ENCODE measurements at regions not wholly inside any gene's neighbourhood (a gene's known extent, or its start where the extent isn't known, plus 50 kb on each side); places are given as distances from the start of the nearest gene placed in this dataset.

DNA sequence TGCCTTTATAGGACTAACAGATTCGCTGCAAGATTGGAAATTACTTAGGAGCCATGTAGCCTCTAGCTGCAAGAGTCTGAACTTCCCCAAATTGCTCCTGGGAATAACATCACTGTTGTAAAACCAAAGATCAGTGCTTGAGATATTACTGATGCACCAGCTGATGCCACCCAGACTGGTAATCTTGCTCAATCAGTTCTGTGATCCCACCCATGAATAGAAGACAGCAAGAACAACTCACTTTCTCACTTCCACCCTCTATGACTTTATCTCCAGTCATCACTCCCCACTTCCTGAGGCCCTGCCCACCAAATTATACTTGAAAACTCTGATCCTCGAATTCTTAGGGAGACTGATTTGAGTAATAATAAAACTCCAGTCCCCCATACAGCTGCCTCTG, 1011.1 kb downstream of the PLA2G4A start:
- Histone ChIP-seq H2AFZ (ENCODE audit: low read length) (no peak overlapping the region), H3K27ac (ENCODE audit: low read length) (no peak overlapping the region), H3K9me3 (replicated peaks; ENCODE audit: insufficient read depth, low read length) (no peaks in the 10 kb centered on the region), H3K36me3 (replicated peaks; ENCODE audit: insufficient read depth, low read length) (no peaks in the 10 kb centered on the region), H3K27me3 (replicated peaks; ENCODE audit: insufficient read depth, low read length) (no peaks in the 10 kb centered on the region), H3K4me1 (ENCODE audit: low read length) (no peaks in the 10 kb centered on the region), H3F3A (ENCODE audit: insufficient read depth, low read length) (no peaks in the 10 kb centered on the region), H4K20me1 (ENCODE audit: insufficient read depth, low read length) (no peaks in the 10 kb centered on the region), H3K79me2 (ENCODE audit: low read length) (no peaks in the 10 kb centered on the region), H3K9me2 (replicated peaks; ENCODE audit: insufficient read depth, low read length) (no peaks in the 10 kb centered on the region), H3K9ac (ENCODE audit: low read length) (no peak overlapping the region), H3K4me2 (ENCODE audit: low read depth, low read length) (no peak overlapping the region), H3K4me3 (ENCODE audit: low read length) (no peak overlapping the region)
- DNase-seq: no peak
- TF ChIP-seq EZH2 (optimal IDR thresholded peaks at IDR 0.05; ENCODE audit: low read depth, low read length) (no peak), CTCF (IDR thresholded peaks at IDR 0.05; ENCODE audit: low read length) (no peak), EZH2phosphoT487 (IDR thresholded peaks at IDR 0.05; ENCODE audit: low read length) (no peak)

DNA sequence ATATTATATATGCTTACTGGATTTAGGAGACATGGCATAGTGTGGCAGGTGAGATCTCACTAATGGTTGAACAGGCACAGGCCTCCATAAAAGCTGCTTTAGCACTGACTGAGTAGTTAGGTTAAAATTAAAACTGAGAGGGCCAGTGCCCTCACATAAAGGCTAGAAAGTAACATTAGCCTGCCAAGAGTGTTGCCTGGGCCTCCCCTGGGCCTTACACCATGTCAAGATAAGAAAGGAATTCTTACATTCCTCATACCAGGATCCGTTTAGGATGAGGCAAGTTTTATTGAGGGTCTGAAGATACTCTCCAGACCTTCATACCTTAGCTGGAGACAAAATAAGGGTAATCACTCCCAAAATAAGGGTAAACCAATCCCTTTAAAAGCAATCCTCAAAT, 1011.8 kb downstream of the PLA2G4A start:
- Histone ChIP-seq H2AFZ (ENCODE audit: low read length) (no peak overlapping the region), H3K9me2 (replicated peaks; ENCODE audit: insufficient read depth, low read length) (no peaks in the 10 kb centered on the region), H3K27me3 (replicated peaks; ENCODE audit: insufficient read depth, low read length) (no peaks in the 10 kb centered on the region), H3K4me2 (ENCODE audit: low read depth, low read length) (no peak overlapping the region), H3K9ac (ENCODE audit: low read length) (no peak overlapping the region), H3K4me1 (ENCODE audit: low read length) (no peaks in the 10 kb centered on the region), H3K4me3 (ENCODE audit: low read length) (no peak overlapping the region), H3K9me3 (replicated peaks; ENCODE audit: insufficient read depth, low read length) (no peaks in the 10 kb centered on the region), H3F3A (ENCODE audit: insufficient read depth, low read length) (no peaks in the 10 kb centered on the region), H3K36me3 (replicated peaks; ENCODE audit: insufficient read depth, low read length) (no peaks in the 10 kb centered on the region), H4K20me1 (ENCODE audit: insufficient read depth, low read length) (no peaks in the 10 kb centered on the region), H3K27ac (ENCODE audit: low read length) (no peak overlapping the region), H3K79me2 (ENCODE audit: low read length) (no peaks in the 10 kb centered on the region)
- no peak for TF ChIP-seq EZH2 (optimal IDR thresholded peaks at IDR 0.05; ENCODE audit: low read depth, low read length)
- TF ChIP-seq EZH2phosphoT487 (IDR thresholded peaks at IDR 0.05; ENCODE audit: low read length): no peak
- no peak for TF ChIP-seq CTCF (IDR thresholded peaks at IDR 0.05; ENCODE audit: low read length)
- no peak for DNase-seq

DNA sequence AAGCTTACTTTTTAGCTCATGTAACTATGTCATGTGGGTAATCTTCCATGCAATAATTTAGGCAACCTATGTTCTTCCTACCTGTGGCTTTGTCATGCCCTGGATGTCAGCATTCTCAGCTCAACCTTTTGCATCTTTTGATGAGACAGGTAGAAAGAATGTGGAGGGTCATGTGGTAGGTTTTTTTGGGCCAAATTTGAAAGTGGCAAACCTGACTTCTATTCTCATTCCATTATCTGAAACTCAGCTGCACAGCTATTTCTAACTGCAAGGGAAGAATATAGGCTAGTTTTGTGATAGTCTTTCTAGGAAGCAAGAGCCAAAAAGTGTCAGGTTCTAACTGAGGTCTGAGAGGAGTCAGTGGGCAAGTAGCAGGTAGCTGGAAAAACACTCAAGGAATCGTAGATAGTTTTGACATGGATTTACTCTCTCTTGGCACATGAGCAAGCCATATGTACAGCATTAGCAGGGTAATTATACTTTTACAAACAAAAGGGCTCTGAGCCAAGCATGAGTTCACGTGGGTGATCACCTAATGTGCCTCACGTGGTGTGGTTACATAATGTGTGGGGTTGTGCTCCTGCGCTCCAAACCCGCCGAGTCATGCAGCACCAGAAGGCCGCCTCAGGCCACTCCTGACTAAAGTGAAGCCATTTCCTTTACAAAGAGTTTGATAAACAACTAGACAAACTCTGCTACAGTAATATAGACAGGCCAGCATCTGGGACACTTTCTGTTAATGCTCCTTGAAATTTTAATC, 1013.8 kb downstream of the PLA2G4A start:
- Histone ChIP-seq H3F3A (ENCODE audit: insufficient read depth, low read length) (no peaks in the 10 kb centered on the region), H3K36me3 (replicated peaks; ENCODE audit: insufficient read depth, low read length) (no peaks in the 10 kb centered on the region), H3K9me2 (replicated peaks; ENCODE audit: insufficient read depth, low read length) (no peaks in the 10 kb centered on the region), H3K9me3 (replicated peaks; ENCODE audit: insufficient read depth, low read length) (no peaks in the 10 kb centered on the region), H3K4me1 (ENCODE audit: low read length) (no peaks in the 10 kb centered on the region), H3K9ac (ENCODE audit: low read length) (no peak overlapping the region), H3K79me2 (ENCODE audit: low read length) (no peaks in the 10 kb centered on the region), H3K4me3 (ENCODE audit: low read length) (no peak overlapping the region), H3K27me3 (replicated peaks; ENCODE audit: insufficient read depth, low read length) (no peaks in the 10 kb centered on the region), H4K20me1 (ENCODE audit: insufficient read depth, low read length) (no peaks in the 10 kb centered on the region), H2AFZ (ENCODE audit: low read length) (no peak overlapping the region), H3K4me2 (ENCODE audit: low read depth, low read length) (no peak overlapping the region), H3K27ac (ENCODE audit: low read length) (no peak overlapping the region)
- DNase-seq: no peak
- no peak for TF ChIP-seq CTCF (IDR thresholded peaks at IDR 0.05; ENCODE audit: low read length)

Data from MM.1S (cell line).